Activated T-cell treated with anti-CD3 and anti-CD28 coated beads, Interleukin-2, amount 50 U/mL, for 72 hours (primary cell): ENCODE measurements at regions not wholly inside any gene's neighbourhood (a gene's known extent, or its start where the extent isn't known, plus 50 kb on each side); places are given as distances from the start of the nearest gene placed in this dataset.
A peak's percentile ranks its signal among the peaks of the same experiment; 100 is the strongest.
"Not testable (repeated sequence)": the region's sequence is repeated elsewhere in the genome, so short reads cannot be mapped to it uniquely, and the experiment has no call there.

Experiments
- ATAC-seq, 2 donors: fragments of 150-1000 bp; cut with Tn5 transposase; replicated peaks in 1 of 2; 2 replicates each; pipeline ENCODE4 v1.10.0; 2021; ENCODE audit warnings: moderate library complexity in 2 of 2, mild to moderate bottlenecking in 1 of 2
- DNase-seq, 2 donors: peaks; one replicate each; pipeline ENCODE4 v3.0.0; 2021 to 2022; ENCODE audit warnings: mixed read lengths in 1 of 2
- H3K27ac Mint-ChIP-seq: one replicate; pipeline ENCODE4 v1.8.0; 2022; ENCODE audit warnings: mild to moderate bottlenecking, moderate library complexity, mixed read lengths
- H3K27me3 Mint-ChIP-seq: one replicate; pipeline ENCODE4 v1.8.0; 2022; ENCODE audit warnings: low read depth, mixed read lengths
- H3K36me3 Mint-ChIP-seq, 2 donors: one replicate each; pipeline ENCODE4 v1.8.0; 2022; ENCODE audit warnings: mixed read lengths in 2 of 2, mild to moderate bottlenecking in 1 of 2; ENCODE audit not compliant: insufficient read depth in 2 of 2
- H3K4me1 Mint-ChIP-seq: one replicate; pipeline ENCODE4 v1.8.0; 2022; ENCODE audit warnings: low read depth, mixed read lengths
- H3K4me3 Mint-ChIP-seq, 2 donors: one replicate each; pipeline ENCODE4 v1.8.0; 2022; ENCODE audit warnings: mild to moderate bottlenecking in 2 of 2, mixed read lengths in 2 of 2, moderate library complexity in 2 of 2
- H3K9me3 Mint-ChIP-seq, 2 donors: one replicate each; pipeline ENCODE4 v1.8.0; 2022; ENCODE audit warnings: mixed read lengths in 2 of 2

DNA sequence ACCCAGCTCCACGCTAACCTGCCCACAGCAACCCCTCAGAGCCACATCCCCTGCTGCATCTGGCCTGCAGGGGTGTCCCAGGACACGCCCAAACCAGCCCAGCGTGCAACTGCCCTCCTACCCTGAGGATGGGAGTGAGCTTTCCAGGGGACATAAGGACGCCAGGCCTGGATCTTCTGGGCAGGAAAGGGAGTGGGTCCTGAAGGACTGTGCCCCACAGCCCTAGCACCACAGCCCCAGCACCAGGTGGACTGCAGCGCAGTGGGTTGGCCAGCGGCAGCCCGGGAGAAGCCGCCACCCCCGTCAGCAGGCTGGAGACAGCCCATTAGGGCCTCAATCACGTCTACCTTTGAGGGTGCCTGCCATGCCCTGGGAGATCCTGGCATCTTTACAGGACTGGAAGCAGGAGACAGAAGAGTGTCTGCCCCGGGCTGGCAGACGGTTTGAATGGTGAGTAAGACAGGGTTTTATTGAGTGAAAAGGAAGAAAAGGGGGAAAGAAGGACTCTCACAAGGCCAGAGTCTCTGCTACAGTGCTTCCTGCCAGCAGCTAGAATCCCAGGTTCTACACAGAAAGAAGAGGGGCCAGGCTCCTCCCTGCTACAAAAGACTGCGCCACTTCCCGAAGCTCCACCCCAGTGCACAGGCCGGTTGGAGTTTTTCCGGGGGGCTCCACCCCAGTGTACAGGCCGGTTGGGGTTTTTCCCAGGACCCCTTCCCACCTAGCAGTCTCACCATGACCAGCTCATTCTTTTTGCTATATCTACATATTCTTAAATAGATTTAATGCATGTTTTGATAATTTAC, 69.8 kb upstream of the KCTD7 start:
- no peaks in the 10 kb centered on the region for H3K9me3 Mint-ChIP-seq
- ATAC-seq = no peak
- no peaks in the 10 kb centered on the region for H3K4me1 Mint-ChIP-seq
- H3K27me3 Mint-ChIP-seq = no peaks in the 10 kb centered on the region
- DNase-seq = no peak
- peaks cover 6% of the 10 kb centered on the region in 2 donors for H3K36me3 Mint-ChIP-seq
- peak overlapping the region; percentile 33 for H3K27ac Mint-ChIP-seq
- H3K4me3 Mint-ChIP-seq = no peak overlapping the region

DNA sequence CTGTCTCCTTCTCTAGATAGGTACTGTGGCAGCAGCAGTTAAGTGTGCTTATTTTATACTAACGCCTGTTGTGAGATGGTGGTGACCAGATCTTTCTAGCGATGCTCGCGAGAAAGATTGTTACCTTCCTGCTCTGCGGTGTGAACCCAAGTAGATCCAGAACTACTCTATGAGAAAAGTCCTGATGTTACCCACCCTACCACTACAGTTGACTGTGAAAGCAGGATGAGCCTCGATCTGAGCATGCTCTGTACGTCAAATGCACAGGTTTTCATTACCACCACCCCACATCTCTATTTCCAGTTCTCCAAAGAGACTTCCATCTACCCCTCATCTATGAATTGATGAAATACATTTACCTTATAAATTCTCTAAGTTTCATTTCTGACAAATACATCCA, 64.6 kb upstream of the KCTD7 start:
- Mint-ChIP-seq H3K9me3 (no peaks in the 10 kb centered on the region), H3K27ac (no peak overlapping the region), H3K4me3 (no peak overlapping the region), H3K4me1 (no peaks in the 10 kb centered on the region), H3K27me3 (no peaks in the 10 kb centered on the region), H3K36me3 (peaks cover 0 to 3% of the 10 kb centered on the region in 2 donors)
- ATAC-seq = no peak
- no peak for DNase-seq

DNA sequence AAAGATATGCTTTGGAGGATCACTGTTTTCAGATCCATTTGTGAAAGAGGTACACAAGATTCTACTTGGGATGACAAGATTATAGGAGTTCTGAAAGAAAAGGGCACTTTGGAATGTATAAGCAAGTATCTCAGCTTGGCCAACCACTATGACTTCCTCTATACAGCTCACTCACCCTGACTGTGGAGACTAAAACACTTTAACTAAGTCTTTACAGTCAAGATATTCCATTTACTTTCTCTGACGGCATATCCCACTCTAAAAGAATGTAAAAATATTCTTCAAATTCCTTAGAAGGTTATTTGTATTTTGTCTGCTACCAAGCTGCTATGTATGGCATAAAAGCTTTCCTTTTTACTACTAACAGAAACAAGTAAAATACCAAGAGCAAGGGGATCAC, 58.5 kb upstream of the KCTD7 start:
- not testable (repeated sequence) for DNase-seq, H3K4me3 Mint-ChIP-seq, ATAC-seq, H3K9me3 Mint-ChIP-seq, H3K4me1 Mint-ChIP-seq, H3K27me3 Mint-ChIP-seq
- peak overlapping the region; percentile 82 for H3K27ac Mint-ChIP-seq
- peaks cover 5 to 22% of the 10 kb centered on the region in 2 donors for H3K36me3 Mint-ChIP-seq

DNA sequence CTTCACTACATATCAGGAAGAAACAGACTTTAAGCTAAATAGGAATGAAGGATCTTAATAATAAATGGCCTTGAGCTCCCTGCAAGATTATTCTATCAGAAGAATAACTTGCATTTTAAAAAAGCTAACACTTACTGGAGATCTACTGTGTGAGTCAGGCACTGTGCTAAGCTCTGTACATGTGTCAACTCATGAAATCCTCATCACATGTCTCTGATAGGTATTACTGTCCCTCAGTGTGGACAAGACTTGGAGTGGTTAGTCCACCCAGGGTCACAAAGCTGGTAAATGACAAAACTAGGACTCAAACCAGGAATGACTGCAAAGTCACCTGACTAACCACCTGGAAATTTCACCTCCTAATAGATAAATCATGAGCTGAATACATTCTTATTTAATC, 57.1 kb upstream of the KCTD7 start:
- no peak overlapping the region for H3K4me3 Mint-ChIP-seq
- DNase-seq = no peak
- no peaks in the 10 kb centered on the region for H3K9me3 Mint-ChIP-seq
- H3K27ac Mint-ChIP-seq = no peak overlapping the region
- ATAC-seq = no peak
- no peaks in the 10 kb centered on the region for H3K27me3 Mint-ChIP-seq
- peaks cover 5 to 24% of the 10 kb centered on the region in 2 donors for H3K36me3 Mint-ChIP-seq
- peaks cover 16% of the 10 kb centered on the region for H3K4me1 Mint-ChIP-seq

DNA sequence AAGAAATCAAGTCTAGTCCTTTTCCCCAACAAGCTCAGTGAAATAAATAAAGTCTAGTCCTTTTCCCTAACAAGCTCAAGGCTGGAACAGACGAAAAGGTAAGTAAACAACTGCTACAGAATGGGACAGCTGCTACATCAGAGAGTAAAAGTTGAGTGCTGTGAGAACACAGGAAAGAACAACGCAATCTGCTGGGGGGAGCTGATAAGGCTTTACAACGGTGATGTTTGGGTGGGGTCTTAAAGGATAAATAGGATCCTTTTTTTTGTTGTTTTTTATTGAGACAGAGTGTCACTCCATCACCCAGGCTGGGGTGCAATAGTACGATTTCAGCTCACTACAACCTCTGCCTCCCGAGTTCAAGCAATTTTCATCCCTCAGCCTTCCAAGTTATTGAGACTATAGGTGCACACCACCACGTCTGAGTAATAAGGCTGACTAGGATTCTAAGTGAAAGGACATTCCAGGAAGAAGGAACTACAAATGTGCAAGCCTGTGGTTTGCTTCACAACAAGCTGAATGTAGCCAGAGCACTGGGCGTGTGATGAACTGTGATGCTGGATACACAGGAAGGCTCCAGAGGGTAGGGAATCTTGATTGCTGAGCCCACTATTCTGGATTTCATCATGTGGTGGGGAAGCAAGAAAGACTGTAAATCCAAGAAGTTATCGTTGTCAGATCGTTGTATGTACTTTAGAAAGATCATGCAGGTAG, 54.7 kb upstream of the KCTD7 start:
- H3K9me3 Mint-ChIP-seq, H3K27me3 Mint-ChIP-seq, ATAC-seq, DNase-seq, H3K27ac Mint-ChIP-seq, H3K4me3 Mint-ChIP-seq: not testable (repeated sequence)
- peaks cover 5 to 22% of the 10 kb centered on the region in 2 donors for H3K36me3 Mint-ChIP-seq
- H3K4me1 Mint-ChIP-seq = peaks cover 36% of the 10 kb centered on the region

DNA sequence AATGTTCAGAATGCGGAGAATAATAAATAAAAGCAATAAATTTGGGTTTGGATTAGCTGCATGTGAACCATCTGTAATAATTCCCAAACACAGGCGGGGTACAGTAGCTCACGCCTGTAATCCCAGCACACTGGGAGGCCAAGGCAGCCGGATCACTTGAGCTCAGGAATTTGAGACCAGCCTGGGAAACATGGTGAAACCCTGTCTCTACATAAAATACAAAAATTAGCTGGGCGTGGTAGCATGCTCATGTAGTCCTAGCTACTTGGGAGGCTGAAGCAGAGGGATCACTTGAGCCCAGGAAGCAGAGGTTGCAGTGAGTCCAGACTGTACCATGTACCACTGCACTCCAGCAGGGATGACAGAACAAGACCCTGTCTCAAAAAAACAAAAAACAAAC, 53.9 kb upstream of the KCTD7 start:
- Mint-ChIP-seq H3K36me3 (peaks cover 5 to 22% of the 10 kb centered on the region in 2 donors), H3K4me1 (peaks cover 39% of the 10 kb centered on the region), H3K27ac (peak overlapping the region; percentile 79)
- not testable (repeated sequence) for H3K27me3 Mint-ChIP-seq, H3K4me3 Mint-ChIP-seq, ATAC-seq, H3K9me3 Mint-ChIP-seq, DNase-seq

DNA sequence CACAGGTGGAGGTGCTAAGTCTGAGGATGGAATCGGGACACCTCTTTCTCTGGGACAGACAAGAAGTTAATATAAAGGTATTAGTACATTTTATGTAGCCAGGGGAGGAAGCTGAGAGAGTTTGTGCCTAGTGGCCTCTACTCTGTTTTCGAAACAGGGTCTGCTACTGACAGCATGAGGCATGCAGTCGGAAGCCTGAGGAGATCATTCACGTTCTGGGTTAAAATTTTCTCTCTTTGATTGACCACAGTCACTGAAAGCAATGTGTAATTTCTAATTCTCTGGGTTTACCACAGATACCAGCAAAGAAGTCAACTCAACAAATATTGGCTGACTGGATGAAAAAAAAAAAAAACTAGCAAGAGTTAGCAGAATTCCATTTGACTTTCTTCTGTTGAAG, 53.3 kb upstream of the KCTD7 start:
- DNase-seq (no peak), ATAC-seq (peak; percentile 75 to 89)
- Mint-ChIP-seq H3K27me3 (no peaks in the 10 kb centered on the region), H3K36me3 (peaks cover 5 to 22% of the 10 kb centered on the region in 2 donors), H3K9me3 (no peaks in the 10 kb centered on the region), H3K4me1 (peaks cover 39% of the 10 kb centered on the region), H3K4me3 (no peak overlapping the region), H3K27ac (peak overlapping the region; percentile 79)

DNA sequence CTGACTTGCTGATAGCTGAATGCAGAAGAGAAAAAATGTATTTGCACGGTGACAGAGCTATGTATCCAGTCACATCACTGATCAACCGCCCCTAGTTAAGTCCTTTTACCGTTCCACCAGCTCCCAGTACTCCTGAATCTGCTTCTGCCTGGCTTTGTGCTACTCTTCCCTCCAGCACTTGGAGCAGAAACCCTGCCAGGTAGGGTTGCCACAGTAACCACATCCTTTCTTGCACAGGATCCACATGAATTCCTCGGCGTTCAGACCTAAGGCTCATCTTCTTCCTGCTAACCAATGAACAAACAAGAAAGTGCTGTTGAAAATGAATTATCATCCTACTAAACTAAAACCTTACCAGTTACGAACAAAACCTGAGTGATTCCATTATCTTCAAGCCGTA, 52.0 kb upstream of the KCTD7 start:
- H3K36me3 Mint-ChIP-seq = peaks cover 5 to 22% of the 10 kb centered on the region in 2 donors

More for the DNA sequence above, 52.0 kb upstream of the KCTD7 start:
- Mint-ChIP-seq H3K27me3 (no peaks in the 10 kb centered on the region), H3K4me1 (peaks cover 39% of the 10 kb centered on the region), H3K9me3 (no peaks in the 10 kb centered on the region), H3K4me3 (no peak overlapping the region), H3K27ac (no peak overlapping the region)
- DNase-seq = no peak
- ATAC-seq = no peak
